ENCODE measurements at regions not wholly inside any gene's neighbourhood (a gene's known extent, or its start where the extent isn't known, plus 50 kb on each side); places are given as distances from the start of the nearest gene placed in this dataset.

DNA sequence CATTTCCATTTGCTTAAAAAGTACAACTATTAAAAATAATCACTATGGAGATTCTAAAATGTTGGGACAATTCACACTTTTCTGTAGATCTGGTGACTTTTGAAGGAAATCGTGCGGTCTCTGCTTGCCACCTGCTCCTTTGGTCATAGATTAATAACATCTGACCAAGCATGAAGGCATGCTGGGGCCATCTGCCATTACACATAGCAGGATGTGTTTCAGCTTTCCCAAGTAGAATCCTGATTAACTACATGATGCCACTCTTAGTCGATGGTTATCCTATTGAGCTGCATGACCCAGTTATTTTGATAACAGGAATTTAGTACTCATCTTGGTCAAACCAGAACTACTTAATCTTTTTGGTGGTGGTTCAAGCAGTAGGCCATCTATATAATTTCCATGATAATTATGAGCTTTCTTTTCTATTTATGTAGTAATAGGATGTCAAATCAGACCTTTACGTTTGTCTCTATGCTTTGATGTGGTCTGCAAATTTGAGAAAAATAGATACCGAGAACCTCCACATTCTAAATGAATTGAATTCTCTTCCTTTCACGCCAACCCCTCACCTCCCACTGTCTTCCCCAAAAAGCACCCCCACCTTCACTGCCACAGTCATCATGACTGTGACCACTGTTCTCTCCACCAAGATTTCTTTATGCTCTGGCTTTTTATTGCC, 158.1 kb downstream of the DIPK2A start:
- H3K9ac ChIP-seq (ENCODE audit: low read depth in 2 of 2, low read length in 2 of 2), result no peak overlapping the region
- no peaks in the 10 kb centered on the region for H3K36me3 ChIP-seq
- intact Hi-C loops (cut with DNase I), result no loop called here
- H3K9me3 ChIP-seq, result no peaks in the 10 kb centered on the region
- no peak overlapping the region for H3K27ac ChIP-seq
- H3K4me1 ChIP-seq, result no peaks in the 10 kb centered on the region
- H3K4me3 ChIP-seq, result no peak overlapping the region
- H3K27me3 ChIP-seq, result no peaks in the 10 kb centered on the region
- TF ChIP-seq, protein P1, sequence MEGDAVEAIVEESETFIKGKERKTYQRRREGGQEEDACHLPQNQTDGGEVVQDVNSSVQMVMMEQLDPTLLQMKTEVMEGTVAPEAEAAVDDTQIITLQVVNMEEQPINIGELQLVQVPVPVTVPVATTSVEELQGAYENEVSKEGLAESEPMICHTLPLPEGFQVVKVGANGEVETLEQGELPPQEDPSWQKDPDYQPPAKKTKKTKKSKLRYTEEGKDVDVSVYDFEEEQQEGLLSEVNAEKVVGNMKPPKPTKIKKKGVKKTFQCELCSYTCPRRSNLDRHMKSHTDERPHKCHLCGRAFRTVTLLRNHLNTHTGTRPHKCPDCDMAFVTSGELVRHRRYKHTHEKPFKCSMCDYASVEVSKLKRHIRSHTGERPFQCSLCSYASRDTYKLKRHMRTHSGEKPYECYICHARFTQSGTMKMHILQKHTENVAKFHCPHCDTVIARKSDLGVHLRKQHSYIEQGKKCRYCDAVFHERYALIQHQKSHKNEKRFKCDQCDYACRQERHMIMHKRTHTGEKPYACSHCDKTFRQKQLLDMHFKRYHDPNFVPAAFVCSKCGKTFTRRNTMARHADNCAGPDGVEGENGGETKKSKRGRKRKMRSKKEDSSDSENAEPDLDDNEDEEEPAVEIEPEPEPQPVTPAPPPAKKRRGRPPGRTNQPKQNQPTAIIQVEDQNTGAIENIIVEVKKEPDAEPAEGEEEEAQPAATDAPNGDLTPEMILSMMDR (IDR thresholded peaks at IDR 0.05), result no peak
- no peak for DNase-seq

DNA sequence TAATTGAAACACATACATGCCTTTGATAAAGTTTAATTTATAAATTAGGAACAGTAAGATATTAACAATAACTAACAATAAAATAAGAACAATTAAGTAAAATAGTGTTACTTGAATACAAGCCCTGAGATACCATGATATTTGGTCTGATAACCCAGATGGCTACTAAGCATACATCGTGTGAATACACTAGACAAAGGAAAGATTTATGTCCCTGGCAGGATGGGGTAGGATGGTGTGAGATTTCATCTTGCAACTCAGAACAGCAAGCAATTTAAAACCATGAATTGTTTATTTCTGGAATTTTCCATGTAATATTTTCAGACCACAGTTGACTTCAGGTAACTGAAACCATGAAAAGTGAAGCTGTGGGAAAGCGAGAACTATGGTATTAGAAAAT, 169.5 kb downstream of the DIPK2A start:
- no peaks in the 10 kb centered on the region for H3K4me1 ChIP-seq
- no peaks in the 10 kb centered on the region for H3K36me3 ChIP-seq
- no peak for DNase-seq
- intact Hi-C loops (cut with DNase I), result no loop called here
- H3K27ac ChIP-seq, result no peak overlapping the region
- no peaks in the 10 kb centered on the region for H3K27me3 ChIP-seq
- H3K4me3 ChIP-seq, result no peak overlapping the region
- TF ChIP-seq, protein P1 (IDR thresholded peaks at IDR 0.05), result no peak
- H3K9ac ChIP-seq (ENCODE audit: low read depth in 2 of 2, low read length in 2 of 2), result no peak overlapping the region
- no peaks in the 10 kb centered on the region for H3K9me3 ChIP-seq

DNA sequence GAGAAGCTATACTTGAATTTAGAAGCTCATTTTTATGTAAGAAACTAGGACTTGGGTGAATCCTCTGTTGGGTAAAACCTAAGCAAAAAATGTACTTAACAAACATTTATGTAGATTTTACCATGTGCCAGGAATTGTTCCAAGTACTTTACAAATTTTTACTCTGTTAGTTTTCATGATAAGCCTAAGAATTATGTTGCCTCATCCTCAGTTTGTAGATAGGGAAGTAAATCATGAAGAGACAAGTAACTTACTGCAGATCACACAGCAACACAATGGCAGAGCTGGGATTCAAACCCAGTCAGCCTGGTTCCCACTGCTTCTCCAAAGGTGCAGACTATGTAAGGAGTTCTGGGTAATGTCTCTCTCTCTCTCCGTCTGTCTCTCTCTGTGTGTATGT, 169.9 kb downstream of the DIPK2A start:
- Histone ChIP-seq H3K36me3 (no peaks in the 10 kb centered on the region), H3K9me3 (no peaks in the 10 kb centered on the region), H3K9ac (ENCODE audit: low read depth in 2 of 2, low read length in 2 of 2) (no peak overlapping the region), H3K4me1 (no peaks in the 10 kb centered on the region), H3K27ac (no peak overlapping the region), H3K27me3 (no peaks in the 10 kb centered on the region), H3K4me3 (no peak overlapping the region)
- TF ChIP-seq, protein P1 (IDR thresholded peaks at IDR 0.05), result no peak
- intact Hi-C loops (cut with DNase I), result no loop called here
- DNase-seq, result no peak

DNA sequence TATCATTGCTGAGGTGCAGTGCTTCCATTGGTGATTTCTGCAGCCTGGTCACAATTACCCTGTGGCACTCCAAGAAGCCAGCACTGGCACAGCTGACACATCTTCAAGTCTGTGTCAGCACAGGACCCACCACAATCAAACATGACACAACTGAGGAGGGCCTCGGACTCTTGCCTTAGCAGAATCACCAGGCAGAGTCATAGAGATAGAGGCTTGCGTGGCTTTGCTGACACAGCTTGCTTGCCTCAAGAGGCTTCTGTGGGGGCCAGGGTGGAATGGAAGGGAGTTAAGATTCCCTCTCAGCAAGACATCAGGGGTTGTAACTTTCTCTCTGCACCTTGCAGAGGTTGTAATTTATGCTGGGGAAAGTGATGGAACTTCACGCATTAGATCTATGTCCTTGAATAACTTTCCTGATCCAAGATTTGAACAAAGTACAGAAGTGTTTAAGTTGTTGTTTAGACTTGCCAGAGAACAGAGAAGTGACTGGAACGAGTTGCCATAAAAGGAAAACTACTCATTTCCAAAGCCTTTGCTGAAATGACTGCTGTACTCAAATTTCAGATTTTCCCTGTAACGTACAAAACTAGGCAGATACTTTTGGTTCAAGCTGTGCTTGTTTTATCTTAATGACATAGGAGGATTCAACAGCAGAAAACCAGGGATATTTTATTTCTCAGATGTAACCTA, 170.7 kb downstream of the DIPK2A start:
- Histone ChIP-seq H3K4me1 (no peaks in the 10 kb centered on the region), H3K27ac (no peak overlapping the region), H3K36me3 (no peaks in the 10 kb centered on the region), H3K4me3 (no peak overlapping the region), H3K9me3 (no peaks in the 10 kb centered on the region), H3K27me3 (no peaks in the 10 kb centered on the region), H3K9ac (ENCODE audit: low read depth in 2 of 2, low read length in 2 of 2) (no peak overlapping the region)
- TF ChIP-seq, protein P1 (IDR thresholded peaks at IDR 0.05), result no peak
- DNase-seq, result no peak
- intact Hi-C loops (cut with DNase I), result no loop called here

DNA sequence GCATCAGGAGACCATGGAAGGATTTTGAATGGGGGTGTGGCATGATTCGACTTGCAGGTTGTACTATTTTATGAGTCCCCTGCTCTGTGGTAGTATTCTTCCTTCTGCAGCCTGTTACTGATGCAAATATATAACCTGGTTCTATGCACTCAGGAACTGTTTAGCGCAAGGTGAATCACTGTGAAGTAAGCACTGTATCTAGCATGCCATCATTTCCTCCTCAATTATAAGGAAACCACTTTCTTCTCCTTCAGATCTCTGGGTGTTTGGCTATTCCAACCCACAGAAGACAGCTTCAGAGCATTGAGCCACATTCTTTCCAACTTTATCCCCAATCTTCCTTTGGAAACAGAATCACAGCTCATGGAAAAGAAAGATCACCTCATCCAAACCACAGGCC, 176.7 kb downstream of the DIPK2A start:
- Histone ChIP-seq H3K9me3 (no peaks in the 10 kb centered on the region), H3K27ac (no peak overlapping the region), H3K36me3 (no peaks in the 10 kb centered on the region), H3K27me3 (no peaks in the 10 kb centered on the region), H3K9ac (ENCODE audit: low read depth in 2 of 2, low read length in 2 of 2) (no peak overlapping the region), H3K4me1 (no peaks in the 10 kb centered on the region), H3K4me3 (no peak overlapping the region)
- TF ChIP-seq, protein P1 (IDR thresholded peaks at IDR 0.05), result no peak
- intact Hi-C loops (cut with DNase I), result no loop called here
- no peak for DNase-seq

Measured in colonic mucosa (tissue), 4 donors.